IMR-90 (cell line): ENCODE measurements at regions not wholly inside any gene's neighbourhood (a gene's known extent, or its start where the extent isn't known, plus 50 kb on each side); places are given as distances from the start of the nearest gene placed in this dataset.

Experiments
- ATAC-seq: fragments of 200-7000 bp; cut with Tn5 transposase; 2 replicates; pipeline ENCODE4 v1.9.1; 2020; ENCODE audit warnings: low read depth, mild to moderate bottlenecking, moderate library complexity
- BruUV-seq: library from RNA; stranded (reverse); fragments of 400-500 nt; replicated peaks from 2 replicates; lab custom pipeline; 2021; lab: Mats Ljungman, UMichigan
- CTCF ChIA-PET: fragments of 300-600 bp; formaldehyde crosslinking; extraction: SDS; loops from one replicate; lab custom pipeline; 2021; ENCODE audit warnings: antibody characterized with exemption; lab: Yijun Ruan, JAX
- POLR2A ChIA-PET: fragments of 300-600 bp; sonication (Branson Sonifier 250); formaldehyde crosslinking; loops from one replicate; lab custom pipeline; 2022; ENCODE audit warnings: antibody characterized with exemption; ENCODE audit not compliant: unreplicated experiment; lab: Charles Lee
- DNase-seq: peaks from one replicate; pipeline ENCODE4 v3.0.0; 2013
- H2AFZ ChIP-seq: replicated peaks from 2 replicates; pipeline ENCODE3; 2013; ENCODE audit warnings: low read length, mild to moderate bottlenecking; ENCODE audit not compliant: poor library complexity
- H2AK5ac ChIP-seq: 2 replicates; pipeline ENCODE4 v1.6.1; 2013; ENCODE audit warnings: low read depth, low read length, inconsistent platforms
- H2AK9ac ChIP-seq: replicated peaks from 2 replicates; pipeline ENCODE3; 2013; ENCODE audit warnings: mild to moderate bottlenecking, low read depth, low read length, moderate library complexity; ENCODE audit not compliant: poor library complexity
- H2BK120ac ChIP-seq: 2 replicates; pipeline ENCODE4 v1.6.1; 2013; ENCODE audit warnings: low read depth, low read length, inconsistent platforms
- H2BK15ac ChIP-seq: 3 replicates; pipeline ENCODE4 v1.6.1; 2013; ENCODE audit warnings: low read depth, low read length, inconsistent platforms
- H2BK20ac ChIP-seq: 2 replicates; pipeline ENCODE4 v1.6.1; 2013; ENCODE audit warnings: low read depth, mild to moderate bottlenecking, inconsistent platforms, low read length, moderate library complexity
- H2BK5ac ChIP-seq: 2 replicates; pipeline ENCODE4 v1.6.1; 2013; ENCODE audit warnings: mild to moderate bottlenecking, low read depth, low read length, inconsistent platforms; ENCODE audit not compliant: poor library complexity, severe bottlenecking
- H3K14ac ChIP-seq: replicated peaks from 2 replicates; pipeline ENCODE4 v1.6.1; 2013; ENCODE audit warnings: low read depth, low read length, inconsistent platforms
- H3K18ac ChIP-seq: 2 replicates; pipeline ENCODE4 v1.6.1; 2013; ENCODE audit warnings: low read depth, low read length, control low read depth
- H3K23ac ChIP-seq: 2 replicates; pipeline ENCODE4 v1.6.1; 2013; ENCODE audit warnings: low read depth, low read length, inconsistent platforms
- H3K27ac ChIP-seq: 2 replicates; pipeline ENCODE4 v1.5.1; 2013; ENCODE audit warnings: mild to moderate bottlenecking, control low read depth, low read length; ENCODE audit not compliant: insufficient read depth
- H3K27me3 ChIP-seq: 2 replicates; pipeline ENCODE4 v1.6.1; 2013; ENCODE audit warnings: low read length; ENCODE audit not compliant: control insufficient read depth, insufficient read depth
- H3K36me3 ChIP-seq: 2 replicates; pipeline ENCODE4 v1.6.1; 2013; ENCODE audit warnings: low read length, mixed read lengths; ENCODE audit not compliant: control insufficient read depth, insufficient read depth
- H3K4ac ChIP-seq: 2 replicates; pipeline ENCODE4 v1.6.1; 2013; ENCODE audit warnings: low read depth, low read length, inconsistent platforms
- H3K4me1 ChIP-seq: 2 replicates; pipeline ENCODE4 v1.6.1; 2013; ENCODE audit warnings: low read length, mixed read lengths; ENCODE audit not compliant: control insufficient read depth, insufficient read depth
- H3K4me2 ChIP-seq: 2 replicates; pipeline ENCODE4 v1.6.1; 2013; ENCODE audit warnings: low read depth, mild to moderate bottlenecking, control low read depth, low read length, moderate library complexity
- H3K4me3 ChIP-seq: 2 replicates; pipeline ENCODE4 v1.5.1; 2013; ENCODE audit warnings: low read depth, mild to moderate bottlenecking, control low read depth, low read length, moderate library complexity; ENCODE audit not compliant: insufficient read depth
- H3K56ac ChIP-seq: 2 replicates; pipeline ENCODE4 v1.6.1; 2013; ENCODE audit warnings: low read length, inconsistent platforms; ENCODE audit not compliant: insufficient read depth; ENCODE audit errors: extremely low read depth
- H3K79me1 ChIP-seq, 2 experiments: 2 replicates each; pipeline ENCODE4 v1.6.1; 2013; ENCODE audit warnings: low read length in 2 of 2, inconsistent platforms in 1 of 2, low read depth in 1 of 2
- H3K9ac ChIP-seq: 2 replicates; pipeline ENCODE4 v1.6.1; 2013; ENCODE audit warnings: low read depth, low read length, control low read depth
- H3K9me1 ChIP-seq: 2 replicates; pipeline ENCODE4 v1.6.1; 2013; ENCODE audit warnings: low read length, inconsistent platforms; ENCODE audit not compliant: insufficient read depth
- H3K9me3 ChIP-seq: 2 replicates; pipeline ENCODE4 v1.6.1; 2013; ENCODE audit warnings: low read length; ENCODE audit not compliant: control insufficient read depth, insufficient read depth
- H4K20me1 ChIP-seq: 2 replicates; pipeline ENCODE4 v1.6.1; 2013; ENCODE audit warnings: low read length, inconsistent platforms; ENCODE audit not compliant: insufficient read depth
- H4K5ac ChIP-seq: 2 replicates; pipeline ENCODE4 v1.6.1; 2013; ENCODE audit warnings: mild to moderate bottlenecking, low read depth, low read length, control low read depth
- H4K8ac ChIP-seq, 2 experiments: 2 replicates each; pipeline ENCODE4 v1.6.1; 2013; ENCODE audit warnings: low read depth in 2 of 2, low read length in 2 of 2, control low read depth in 1 of 2, inconsistent platforms in 1 of 2
- H4K91ac ChIP-seq: 2 replicates; pipeline ENCODE4 v1.6.1; 2013; ENCODE audit warnings: low read depth, low read length, inconsistent platforms; ENCODE audit not compliant: insufficient read depth
- WGBS, 2 experiments: methylation state at CpG; one replicate each; pipeline versions ENCODE4 v1.1.5 to v1.1.7; 2013; ENCODE audit warnings: missing lambda C conversion rate in 2 of 2; ENCODE audit not compliant: insufficient read length in 1 of 2; ENCODE audit errors: extremely low coverage in 2 of 2; 5-methylcytosine and 5-hydroxymethylcytosine counted together
- dilution Hi-C: fragments of 300-500 bp; cut with HindIII; formaldehyde crosslinking; loops from one replicate; pipeline ENCODE4 v1.14.3; 2018; ENCODE audit warnings: low sequenced_read_pairs; ENCODE audit not compliant: unreplicated experiment
- in situ Hi-C: fragments of 300-500 bp; cut with MboI; formaldehyde crosslinking; loops from 3 replicates; pipeline ENCODE4 v1.14.3; 2019; ENCODE audit warnings: low sequenced_read_pairs, inconsistent platforms, mixed read lengths
- intact Hi-C: fragments of 100-400 bp; cut with micrococcal nuclease; formaldehyde crosslinking; loops from 2 replicates; pipeline ENCODE4 v1.10.0; 2022
- TF ChIP-seq, protein P1 (sequence below): fragments of 150-350 bp; IDR thresholded peaks from 2 replicates; pipeline ENCODE4 v1.6.1; 2017; ENCODE audit warnings: mild to moderate bottlenecking, antibody characterized with exemption, low read length, low read depth

GRCh38 chr1:221565711-221566110, 176.2 kb downstream of the DUSP10 start:
- ChIA-PET CTCF (interaction anchor here (0.6 to 0.7 kb wide), 3 partner anchors 13 to 646 kb away, joined by 4 to 6 read pairs (median 5); no protein-coding TSS in a partner anchor), POLR2A (no interaction called here)
- no peak overlapping the region for H3K4me3 ChIP-seq
- no peak overlapping the region for H3K4ac ChIP-seq
- H2BK5ac ChIP-seq, result no peak overlapping the region
- H2AK5ac ChIP-seq, result peak overlapping the region; percentile 71; the same call in 1 of the 2 replicates
- H2BK120ac ChIP-seq, result no peak overlapping the region
- no peaks in the 10 kb centered on the region for H3K79me1 ChIP-seq
- H3K18ac ChIP-seq, result no peak overlapping the region
- H2BK15ac ChIP-seq, result no peak overlapping the region; the same call in 2 of the 3 replicates
- peaks cover 6% of the 10 kb centered on the region; the same call in 1 of the 2 replicates for H3K4me1 ChIP-seq
- ATAC-seq, result no peak
- intact Hi-C loops (no loop called here), dilution Hi-C loops (no loop called here), in situ Hi-C loops (no loop called here)
- TF ChIP-seq, protein P1, sequence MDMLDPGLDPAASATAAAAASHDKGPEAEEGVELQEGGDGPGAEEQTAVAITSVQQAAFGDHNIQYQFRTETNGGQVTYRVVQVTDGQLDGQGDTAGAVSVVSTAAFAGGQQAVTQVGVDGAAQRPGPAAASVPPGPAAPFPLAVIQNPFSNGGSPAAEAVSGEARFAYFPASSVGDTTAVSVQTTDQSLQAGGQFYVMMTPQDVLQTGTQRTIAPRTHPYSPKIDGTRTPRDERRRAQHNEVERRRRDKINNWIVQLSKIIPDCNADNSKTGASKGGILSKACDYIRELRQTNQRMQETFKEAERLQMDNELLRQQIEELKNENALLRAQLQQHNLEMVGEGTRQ, result no peak
- no peak overlapping the region for H3K14ac ChIP-seq
- no peak overlapping the region for H3K23ac ChIP-seq
- DNase-seq, result no peak
- H3K27me3 ChIP-seq, result no peaks in the 10 kb centered on the region
- H4K20me1 ChIP-seq, result no peaks in the 10 kb centered on the region
- H2AFZ ChIP-seq, result no peak overlapping the region
- H3K9me1 ChIP-seq, result peaks cover 4% of the 10 kb centered on the region; the same call in 1 of the 2 replicates
- no peak overlapping the region for H3K9ac ChIP-seq
- no peak overlapping the region for H2BK20ac ChIP-seq
- H3K56ac ChIP-seq, result no peak overlapping the region
- no peak overlapping the region for H4K91ac ChIP-seq
- no TSS peak for BruUV-seq
- H3K9me3 ChIP-seq, result no peaks in the 10 kb centered on the region
- no peak overlapping the region for H4K8ac ChIP-seq
- H4K5ac ChIP-seq, result no peak overlapping the region
- WGBS, 2 experiments, result no CpG with 5 or more reads among the region's 5 CpGs
- no peaks in the 10 kb centered on the region for H3K36me3 ChIP-seq
- no peak overlapping the region for H3K27ac ChIP-seq
- no peak overlapping the region for H2AK9ac ChIP-seq
- H3K4me2 ChIP-seq, result no peak overlapping the region
